Lung (tissue), 11 donors: ENCODE measurements at regions not wholly inside any gene's neighbourhood (a gene's known extent, or its start where the extent isn't known, plus 50 kb on each side); places are given as distances from the start of the nearest gene placed in this dataset.

ENCODE experiments used
- ATAC-seq: fragments of 200-7000 bp; cut with Tn5 transposase; one replicate; pipeline ENCODE4 v1.9.1; 2020; ENCODE audit warnings: moderate number of reproducible peaks; ENCODE audit not compliant: insufficient read depth, low FRiP score
- DNase-seq, 3 donors: peaks; one replicate each; pipeline ENCODE4 v3.0.0-alpha.2; 2013 to 2017
- H3K27ac ChIP-seq, 2 donors: one replicate each; pipeline ENCODE4 v1.5.1; 2013; ENCODE audit warnings: mild to moderate bottlenecking in 2 of 2, moderate library complexity in 2 of 2, control low read depth in 1 of 2, inconsistent platforms in 1 of 2, low read depth in 1 of 2, low read length in 1 of 2
- H3K27me3 ChIP-seq, 3 donors: one replicate each; pipeline ENCODE4 v1.5.1; 2013; ENCODE audit warnings: low read length in 2 of 3; ENCODE audit not compliant: control insufficient read depth in 3 of 3, insufficient read depth in 3 of 3
- H3K36me3 ChIP-seq, 4 donors: one replicate each; pipeline ENCODE4 v1.5.1; 2013; ENCODE audit warnings: low read length in 4 of 4, mild to moderate bottlenecking in 1 of 4, moderate library complexity in 1 of 4; ENCODE audit not compliant: control insufficient read depth in 4 of 4, insufficient read depth in 4 of 4
- H3K4me1 ChIP-seq, 5 donors: one replicate each; pipeline ENCODE4 v1.5.1; 2013; ENCODE audit warnings: low read length in 5 of 5, mild to moderate bottlenecking in 2 of 5, moderate library complexity in 1 of 5; ENCODE audit not compliant: control insufficient read depth in 5 of 5, insufficient read depth in 5 of 5
- H3K4me3 ChIP-seq: one replicate; pipeline ENCODE4 v1.5.1; 2013; ENCODE audit warnings: mild to moderate bottlenecking, control low read depth, moderate library complexity
- H3K9ac ChIP-seq, 2 donors: one replicate each; pipeline ENCODE4 v1.5.1; 2013; ENCODE audit warnings: low read length in 2 of 2, control low read depth in 1 of 2; ENCODE audit not compliant: insufficient read depth in 1 of 2
- H3K9me3 ChIP-seq, 4 donors: one replicate each; pipeline ENCODE4 v1.5.1; 2013; ENCODE audit warnings: low read length in 3 of 4, mild to moderate bottlenecking in 1 of 4, moderate library complexity in 1 of 4; ENCODE audit not compliant: control insufficient read depth in 4 of 4, insufficient read depth in 3 of 4
- CTCF ChIP-seq: IDR thresholded peaks from 2 replicates; pipeline ENCODE4 v1.5.1; 2012; ENCODE audit warnings: mild to moderate bottlenecking; ENCODE audit errors: control extremely low read depth, extremely low read depth
- WGBS, 2 donors: extraction: QIAGEN DNeasy Blood & Tissue Kit; methylation state at CpG; one replicate each; pipeline ENCODE4 v1.1.7; 2013; 5-methylcytosine and 5-hydroxymethylcytosine counted together
- donor health status: control.
- donor health status: control.
- donor health status: Bipolar disorder and iron deficiency.
- donor health status: healthy.
- donor health status: DM: yes; HTN: yes; CAD: no.

- Histone ChIP-seq H3K36me3 (no peaks in the 10 kb centered on the region), H3K9me3 (no peaks in the 10 kb centered on the region), H3K4me3 (no peak overlapping the region), H3K27ac (no peak overlapping the region), H3K4me1 (peaks cover 0 to 27% (median 9%) of the 10 kb centered on the region in 5 donors), H3K9ac (no peak overlapping the region), H3K27me3 (no peaks in the 10 kb centered on the region)
- 62 to 71% methylated on average over 4 of the region's 4 CpGs for WGBS, 2 donors
- TF ChIP-seq CTCF = no peak
- DNase-seq (peak in 2 of 3 donors; percentile 64 to 72), ATAC-seq (no peak)
Observed at GRCh38 chr6:139547122-139547776, 172.8 kb upstream of the CITED2 start.

- H3K9ac ChIP-seq = no peak overlapping the region
- DNase-seq (no peak), ATAC-seq (no peak)
- H3K36me3 ChIP-seq = no peaks in the 10 kb centered on the region
- TF ChIP-seq CTCF = no peak
- no peak overlapping the region for H3K27ac ChIP-seq
- H3K4me3 ChIP-seq = no peak overlapping the region
- WGBS, 2 donors = 86 to 92% methylated on average over 2 of the region's 2 CpGs
- H3K4me1 ChIP-seq = peaks cover 0 to 27% (median 9%) of the 10 kb centered on the region in 5 donors
- no peaks in the 10 kb centered on the region for H3K9me3 ChIP-seq
- no peaks in the 10 kb centered on the region for H3K27me3 ChIP-seq
Observed at GRCh38 chr6:139546106-139546472, 171.6 kb upstream of the CITED2 start.

GRCh38 chr6:139545206-139546105 is 171.0 kb upstream of the CITED2 start:
- Histone ChIP-seq H3K9ac (no peak overlapping the region), H3K36me3 (no peaks in the 10 kb centered on the region), H3K4me1 (peaks cover 0 to 27% (median 9%) of the 10 kb centered on the region in 5 donors), H3K27ac (no peak overlapping the region), H3K4me3 (no peak overlapping the region), H3K9me3 (no peaks in the 10 kb centered on the region), H3K27me3 (no peaks in the 10 kb centered on the region)
- WGBS, 2 donors = 60 to 81% methylated on average over 6 of the region's 6 CpGs
- no peak for TF ChIP-seq CTCF
- DNase-seq = peak in 2 of 3 donors; percentile 58
- ATAC-seq = no peak
